ENCODE measurements at regions not wholly inside any gene's neighbourhood (a gene's known extent, or its start where the extent isn't known, plus 50 kb on each side); places are given as distances from the start of the nearest gene placed in this dataset.

DNA sequence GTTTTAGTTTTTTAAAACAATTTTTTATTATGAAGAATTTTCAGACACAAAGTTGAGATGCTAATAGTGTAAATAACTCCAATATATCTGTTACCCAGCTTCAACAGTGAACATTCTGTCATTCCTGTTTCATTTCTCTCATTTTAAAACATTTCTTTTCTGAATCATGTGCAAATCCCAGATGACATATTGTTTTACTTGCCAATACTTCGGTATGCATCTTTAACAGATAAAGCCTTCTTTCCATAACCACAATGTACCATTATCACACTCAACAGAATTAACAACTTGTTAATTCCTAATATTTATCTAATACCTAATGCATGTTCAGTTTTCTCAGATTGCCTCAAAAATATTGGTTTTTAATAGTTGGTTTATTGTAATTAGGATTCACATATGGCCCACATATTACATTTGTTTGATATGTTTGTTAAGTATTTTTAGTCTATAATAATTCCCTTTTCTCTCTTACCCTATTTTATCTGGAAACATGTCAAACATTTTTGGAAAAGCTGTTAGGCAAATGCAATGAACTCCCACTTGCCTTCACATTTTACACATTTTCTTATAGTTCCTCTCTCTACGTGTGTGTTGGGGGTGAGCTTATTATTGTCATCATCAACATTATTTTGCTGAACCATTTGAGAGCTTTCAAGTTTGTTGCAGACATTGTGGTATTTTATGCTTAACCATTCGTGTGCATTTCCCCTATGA is 58.7 kb upstream of the ANKRD55 start:
- no peak for FAIRE-seq
- no peak for DNase-seq (ENCODE audit: insufficient read length, low spot score)

DNA sequence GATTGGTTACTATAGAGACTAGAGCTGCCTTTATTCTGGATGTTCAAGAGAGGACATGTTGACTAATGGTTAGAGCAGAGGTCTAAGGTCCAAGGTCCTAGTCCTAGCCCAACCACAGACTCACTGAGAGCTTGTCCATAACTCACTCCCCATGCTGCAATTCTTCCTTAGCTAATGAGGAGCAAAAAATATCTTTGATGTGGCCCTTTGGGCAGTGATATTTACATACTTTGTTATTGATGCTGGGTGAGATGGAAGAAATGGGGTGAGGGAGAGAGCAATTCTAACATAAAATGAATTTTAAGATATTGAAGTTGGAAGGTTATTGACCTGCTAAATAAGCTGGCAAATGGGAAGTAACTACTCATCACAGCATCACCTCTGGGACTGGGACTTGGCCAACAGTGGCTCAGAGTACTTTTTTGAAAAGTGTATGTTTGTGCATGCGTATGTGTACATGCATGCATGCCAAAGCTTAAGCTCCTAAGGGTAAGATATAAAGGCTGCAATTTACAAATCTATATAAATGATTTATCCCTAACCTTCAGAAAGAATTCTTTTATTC is 58.0 kb upstream of the ANKRD55 start:
- FAIRE-seq, result no peak
- DNase-seq (ENCODE audit: insufficient read length, low spot score), result no peak

GRCh38 chr5:56290378-56291078 is 57.4 kb upstream of the ANKRD55 start:
- DNase-seq (ENCODE audit: insufficient read length, low spot score) (no peak), FAIRE-seq (no peak)

DNA sequence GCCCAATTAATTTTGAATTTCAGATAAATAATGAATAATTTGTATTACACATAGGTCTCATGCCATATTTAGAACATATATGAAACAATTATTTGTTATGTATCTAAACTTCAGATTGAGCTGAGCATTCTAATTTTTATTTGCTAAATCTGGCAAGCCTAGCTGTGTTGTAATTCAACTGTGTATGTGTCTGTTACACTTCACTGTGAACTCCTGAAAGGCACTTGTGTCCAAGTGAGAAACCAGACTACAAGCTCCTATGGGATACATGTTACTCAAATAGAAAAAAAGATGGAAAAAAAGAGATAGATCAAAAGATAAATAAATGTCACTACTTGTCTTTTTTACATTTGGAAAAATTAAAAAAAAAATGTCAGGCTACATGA is 56.5 kb upstream of the ANKRD55 start:
- DNase-seq (ENCODE audit: insufficient read length, low spot score) (no peak), FAIRE-seq (no peak)

DNA sequence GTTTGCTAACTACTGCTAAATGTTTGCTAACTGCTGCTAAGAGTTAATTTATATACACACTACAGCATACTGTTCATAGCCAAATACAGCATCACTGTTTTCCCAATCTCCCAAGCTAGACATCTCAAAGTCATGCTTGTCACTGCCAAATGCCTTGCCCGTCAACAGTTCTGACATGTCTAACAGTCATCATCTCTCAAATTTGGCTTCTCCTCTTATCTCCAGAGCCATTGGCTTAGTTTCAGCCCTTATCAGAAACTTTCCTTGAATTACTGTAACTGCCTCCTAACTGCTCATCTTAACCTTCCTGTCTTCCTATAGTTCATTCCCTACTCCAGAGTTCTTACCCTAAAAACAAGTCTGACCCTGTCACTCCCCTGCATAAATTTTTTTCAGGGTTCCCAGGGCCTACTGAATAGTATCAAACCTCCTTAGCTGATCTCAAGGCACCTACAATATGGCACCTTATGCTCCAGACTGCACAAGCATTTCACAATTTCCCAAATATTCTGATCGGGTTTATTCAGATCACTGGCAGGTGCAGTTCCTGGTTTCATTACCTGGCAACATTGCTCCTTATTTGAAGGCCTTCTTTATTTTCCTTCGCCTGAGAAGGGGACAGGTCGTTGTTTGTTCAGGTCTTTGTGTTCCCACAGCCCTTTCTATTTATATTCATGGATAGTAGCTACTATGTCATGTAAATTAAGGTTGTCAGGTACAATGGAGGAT is 55.9 kb upstream of the ANKRD55 start:
- DNase-seq (ENCODE audit: insufficient read length, low spot score) (no peak), FAIRE-seq (no peak)

DNA sequence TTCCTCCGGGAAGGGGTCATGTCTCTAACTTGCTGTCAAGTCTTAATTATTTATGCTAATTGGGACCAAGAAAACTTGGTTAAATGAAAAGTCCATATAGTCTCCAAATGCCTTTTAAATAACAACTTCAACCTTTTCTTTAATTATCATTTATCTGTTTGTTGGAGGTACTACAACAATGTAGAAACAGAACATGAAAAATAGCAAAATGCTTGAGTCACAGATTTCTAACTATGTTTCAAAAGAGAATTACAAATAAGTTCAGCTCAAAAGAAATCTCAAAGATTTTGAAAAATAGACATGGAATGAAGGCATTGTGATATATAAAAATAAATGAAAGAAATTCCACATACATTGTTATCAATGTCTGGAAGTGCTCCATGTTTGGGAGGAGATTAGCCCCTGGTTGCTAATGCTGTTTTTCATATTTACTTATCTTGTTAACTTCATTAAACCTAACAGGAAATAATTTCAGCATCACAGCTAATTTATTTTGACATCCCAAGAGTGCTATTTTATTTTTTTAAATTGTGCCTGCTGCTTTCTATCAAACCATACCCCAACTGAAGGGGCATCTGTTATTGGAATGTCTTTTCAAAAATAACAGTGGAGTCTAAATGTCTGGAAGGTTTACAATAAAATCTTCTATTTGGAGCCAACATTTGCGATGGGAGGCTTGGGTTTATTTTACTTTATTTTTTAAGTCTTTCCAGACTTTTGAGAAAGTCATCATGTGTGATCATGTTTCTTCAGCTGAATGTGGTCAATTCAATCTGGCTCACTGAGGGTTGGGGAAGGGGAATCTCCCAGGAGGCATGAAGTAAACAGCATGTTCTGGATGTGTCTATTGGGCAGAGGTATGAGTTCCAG is 53.1 kb upstream of the ANKRD55 start:
- no peak for FAIRE-seq
- DNase-seq (ENCODE audit: insufficient read length, low spot score), result no peak

DNA sequence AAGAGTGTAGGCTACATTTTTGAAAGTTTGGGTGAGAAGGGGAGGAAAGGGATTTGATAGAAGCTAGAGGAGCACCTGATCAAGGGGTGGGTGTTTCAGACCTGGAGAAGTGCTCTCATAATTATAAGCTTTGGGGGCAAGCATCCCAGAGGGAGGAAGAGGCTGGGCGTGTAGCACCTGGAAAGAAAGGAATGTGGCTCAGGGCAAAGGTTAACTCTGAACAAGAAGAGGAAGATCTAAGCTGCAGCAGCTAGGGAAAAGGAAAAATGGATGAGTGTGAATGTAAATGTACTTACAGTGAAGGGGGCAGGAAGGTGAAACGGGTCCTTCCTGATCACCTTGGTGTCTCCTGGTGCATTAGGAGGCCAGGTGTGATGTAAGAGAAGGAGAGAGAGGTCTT is 49.8 kb upstream of the ANKRD55 start:
- DNase-seq (ENCODE audit: insufficient read length, low spot score), result no peak
- no peak for FAIRE-seq
